HCT116 (cell line): ENCODE measurements at regions not wholly inside any gene's neighbourhood (a gene's known extent, or its start where the extent isn't known, plus 50 kb on each side); places are given as distances from the start of the nearest gene placed in this dataset.
A peak's percentile ranks its signal among the peaks of the same experiment; 100 is the strongest.

ENCODE experiments used
- ATAC-seq: fragments of 200-7000 bp; cut with Tn5 transposase; 2 replicates; pipeline ENCODE4 v1.9.1; 2020; ENCODE audit warnings: mild to moderate bottlenecking, moderate library complexity
- BruUV-seq: library from RNA; stranded (reverse); fragments of 400-500 nt; replicated peaks from 2 replicates; lab custom pipeline; 2021; lab: Mats Ljungman, UMichigan
- CTCF ChIA-PET: fragments of 300-600 bp; sonication (Branson Sonifier 250); formaldehyde crosslinking; loops from one replicate; lab custom pipeline; 2021; ENCODE audit warnings: antibody characterized with exemption; lab: Charles Lee
- POLR2A ChIA-PET: fragments of 300-600, 350-600 bp; sonication (Branson Sonifier 250); formaldehyde crosslinking; loops from one replicate; lab custom pipeline; 2021; ENCODE audit warnings: antibody characterized with exemption; lab: Charles Lee
- RAD21 ChIA-PET, 2 experiments: fragments of 300-600 bp; sonication (Branson Sonifier 250); formaldehyde crosslinking; loops; one replicate each; lab custom pipeline; 2023; ENCODE audit warnings: low total read pairs in 2 of 2; ENCODE audit not compliant: uncharacterized antibody in 2 of 2, unreplicated experiment in 2 of 2, low non-redundant PET in 1 of 2; lab: Charles Lee
- DNase-seq: peaks from one replicate; pipeline ENCODE4 v3.0.0-alpha.2; 2010; ENCODE audit warnings: low read depth, low spot score
- H2AFZ ChIP-seq: fragments of 200-600 bp; shearing (Covaris generic), sonication (generic); 2 replicates; pipeline ENCODE4 v1.6.1; 2017; ENCODE audit warnings: low read depth, mixed run types, mixed read lengths, antibody characterized with exemption, low read length; ENCODE audit not compliant: poor library complexity, severe bottlenecking
- H3K27ac ChIP-seq: 2 replicates; pipeline ENCODE4 v1.5.1; 2012; ENCODE audit warnings: low read depth, low read length
- H3K27me3 ChIP-seq: fragments of 200-600 bp; sonication (generic); 2 replicates; pipeline ENCODE4 v1.6.1; 2016; ENCODE audit warnings: mixed run types, low read length, mixed read lengths; ENCODE audit not compliant: insufficient read depth
- H3K36me3 ChIP-seq, 2 experiments: fragments of 200-500 bp in 1 of 2; fragments of 200-600 bp in 1 of 2; sonication (Bioruptor generic) in 1 of 2; sonication (generic) in 1 of 2; 2 replicates each; pipeline versions ENCODE4 v1.5.1 to v1.6.1; 2014 to 2016; ENCODE audit warnings: low read length in 2 of 2, inconsistent platforms in 1 of 2, mixed read lengths in 1 of 2, mixed run types in 1 of 2; ENCODE audit not compliant: insufficient read depth in 2 of 2, control insufficient read depth in 1 of 2
- H3K4me1 ChIP-seq, 2 experiments: fragments of 200-600 bp in 1 of 2; sonication (generic) in 1 of 2; 2 replicates each; pipeline versions ENCODE4 v1.5.1 to v1.6.1; 2012 to 2017; ENCODE audit warnings: low read length in 2 of 2, inconsistent platforms in 1 of 2, mild to moderate bottlenecking in 1 of 2, mixed read lengths in 1 of 2, mixed run types in 1 of 2, moderate library complexity in 1 of 2; ENCODE audit not compliant: insufficient read depth in 2 of 2, control insufficient read depth in 1 of 2
- H3K4me2 ChIP-seq: fragments of 200-600 bp; sonication (generic); 2 replicates; pipeline ENCODE4 v1.6.1; 2017; ENCODE audit warnings: mixed run types, low read length, mixed read lengths
- H3K4me3 ChIP-seq, 2 experiments: fragments of 200-600 bp in 1 of 2; sonication (generic) in 1 of 2; replicated peaks in 1 of 2; 2 replicates each; pipeline ENCODE4 v1.5.1; 2011 to 2016; ENCODE audit warnings: low read length in 2 of 2, control low read depth in 1 of 2, low read depth in 1 of 2, mild to moderate bottlenecking in 1 of 2, mixed read lengths in 1 of 2, mixed run types in 1 of 2
- H3K79me2 ChIP-seq: fragments of 200-600 bp; sonication (generic); 2 replicates; pipeline ENCODE4 v1.6.1; 2017; ENCODE audit warnings: mild to moderate bottlenecking, mixed run types, low read length, moderate library complexity, mixed read lengths; ENCODE audit not compliant: insufficient read depth
- H3K9ac ChIP-seq: fragments of 200-600 bp; sonication (generic); 2 replicates; pipeline ENCODE4 v1.6.1; 2016; ENCODE audit warnings: low read length, mixed read lengths
- H3K9me2 ChIP-seq: fragments of 200-600 bp; sonication (generic), shearing (Covaris generic); 2 replicates; pipeline ENCODE4 v1.6.1; 2017; ENCODE audit warnings: mixed run types, mild to moderate bottlenecking, moderate library complexity; ENCODE audit not compliant: insufficient read depth
- H3K9me3 ChIP-seq, 2 experiments: fragments of 200-500 bp in 1 of 2; fragments of 200-600 bp in 1 of 2; sonication (Bioruptor generic) in 1 of 2; sonication (generic) in 1 of 2; 2 replicates each; pipeline ENCODE4 v1.6.1; 2014 to 2017; ENCODE audit warnings: low read length in 2 of 2, mixed read lengths in 2 of 2, inconsistent platforms in 1 of 2, low read depth in 1 of 2, mild to moderate bottlenecking in 1 of 2, mixed run types in 1 of 2, moderate library complexity in 1 of 2; ENCODE audit not compliant: control insufficient read depth in 1 of 2, insufficient read depth in 1 of 2
- H4K20me1 ChIP-seq: fragments of 200-600 bp; sonication (generic), shearing (Covaris generic); 2 replicates; pipeline ENCODE4 v1.6.1; 2017; ENCODE audit warnings: mixed run types, mild to moderate bottlenecking, moderate library complexity; ENCODE audit not compliant: insufficient read depth
- CEBPB ChIP-seq: IDR thresholded peaks from 2 replicates; pipeline ENCODE4 v1.6.1; 2012; ENCODE audit warnings: low read depth
- MAX ChIP-seq: IDR thresholded peaks from 2 replicates; pipeline ENCODE4 v1.6.1; 2012
- POLR2A ChIP-seq: IDR thresholded peaks from 2 replicates; pipeline ENCODE4 v1.7.0; 2011; ENCODE audit warnings: borderline replicate concordance; ENCODE audit not compliant: insufficient read depth, insufficient read length; ENCODE audit errors: extremely low read depth
- RAD21 ChIP-seq: IDR thresholded peaks from 2 replicates; pipeline ENCODE4 v1.6.1; 2012; ENCODE audit warnings: low read depth, mild to moderate bottlenecking
- REST ChIP-seq: IDR thresholded peaks from 2 replicates; pipeline ENCODE4 v1.6.1; 2012; ENCODE audit warnings: low read depth
- SP1 ChIP-seq: IDR thresholded peaks from 2 replicates; pipeline ENCODE4 v1.6.1; 2012; ENCODE audit warnings: low read depth
- ZBTB33 ChIP-seq: IDR thresholded peaks from 2 replicates; pipeline ENCODE4 v1.6.1; 2011; ENCODE audit warnings: mild to moderate bottlenecking, low read length, moderate library complexity; ENCODE audit not compliant: insufficient replicate concordance; ENCODE audit errors: extremely low read depth
- ZNF274 ChIP-seq: fragments of 200-500 bp; sonication (Bioruptor generic); IDR thresholded peaks from 2 replicates; pipeline ENCODE4 v1.6.1; 2014; ENCODE audit warnings: mild to moderate bottlenecking, low read depth, low read length, inconsistent platforms
- intact Hi-C: fragments of 100-400 bp; cut with micrococcal nuclease; formaldehyde crosslinking; loops from 2 replicates; pipeline ENCODE4 v1.10.0; 2022

GRCh38 chr9:115267790-115268189 lies 149.8 kb upstream of the TNC start:
- ATAC-seq (no peak), DNase-seq (no peak)
- TF ChIP-seq REST: peak; percentile 38
- no peak for TF ChIP-seq MAX
- TF ChIP-seq POLR2A: no peak
- TF ChIP-seq SP1: no peak
- no peak for TF ChIP-seq ZBTB33
- no peak for TF ChIP-seq RAD21
- no peak for TF ChIP-seq ZNF274
- TF ChIP-seq CEBPB: no peak
- no TSS peak for BruUV-seq
- H3K27me3 ChIP-seq: no peaks in the 10 kb centered on the region; the same call in none of the 2 replicates
- no peaks in the 10 kb centered on the region for H3K4me1 ChIP-seq
- no peak overlapping the region for H3K4me3 ChIP-seq
- ChIA-PET CTCF (no interaction called here), RAD21 (no interaction called here), POLR2A (no interaction called here)
- no peaks in the 10 kb centered on the region for H3K9me2 ChIP-seq
- no peaks in the 10 kb centered on the region for H3K79me2 ChIP-seq
- no peaks in the 10 kb centered on the region for H3K9me3 ChIP-seq
- H4K20me1 ChIP-seq: no peaks in the 10 kb centered on the region; the same call in 1 of the 2 replicates
- intact Hi-C loops: no loop called here
- H3K4me2 ChIP-seq: no peak overlapping the region
- no peak overlapping the region for H2AFZ ChIP-seq
- H3K36me3 ChIP-seq: no peaks in the 10 kb centered on the region
- H3K27ac ChIP-seq: no peak overlapping the region
- H3K9ac ChIP-seq: no peak overlapping the region
